HG02938 (cell line): ENCODE measurements at regions not wholly inside any gene's neighbourhood (a gene's known extent, or its start where the extent isn't known, plus 50 kb on each side); places are given as distances from the start of the nearest gene placed in this dataset.

Experiments used
- ATAC-seq: cut with Tn5 transposase; IDR thresholded peaks from one replicate; pipeline ENCODE4 v1.9.1; 2021; ENCODE audit warnings: mild to moderate bottlenecking, moderate library complexity; ENCODE audit not compliant: unreplicated experiment

GRCh38 chr2:22893761-22894517 lies 491.0 kb upstream of the KLHL29 start:
- ATAC-seq: no peak

- ATAC-seq: no peak
These were observed 490.2 kb upstream of the KLHL29 start for GRCh38 chr2:22894761-22895160.

GRCh38 chr2:22897428-22897827 lies 487.6 kb upstream of the KLHL29 start:
- ATAC-seq: no peak

- no peak for ATAC-seq
These were observed 484.3 kb upstream of the KLHL29 start for GRCh38 chr2:22900674-22901073.

- no peak for ATAC-seq
These were observed 483.4 kb upstream of the KLHL29 start for GRCh38 chr2:22901471-22902179.

- no peak for ATAC-seq
These were observed 482.8 kb upstream of the KLHL29 start for GRCh38 chr2:22902180-22902550.

- ATAC-seq: no peak
These were observed 482.3 kb upstream of the KLHL29 start for GRCh38 chr2:22902662-22903165.

- no peak for ATAC-seq
These were observed 481.4 kb upstream of the KLHL29 start for GRCh38 chr2:22903616-22904015.

GRCh38 chr2:22904126-22904684 lies 480.8 kb upstream of the KLHL29 start:
- no peak for ATAC-seq

- no peak for ATAC-seq
These were observed 477.6 kb upstream of the KLHL29 start for GRCh38 chr2:22907330-22907729.

- ATAC-seq: no peak
These were observed 472.6 kb upstream of the KLHL29 start for GRCh38 chr2:22912398-22912797.

GRCh38 chr2:22929998-22930397 lies 455.0 kb upstream of the KLHL29 start:
- no peak for ATAC-seq

- no peak for ATAC-seq
These were observed 454.2 kb upstream of the KLHL29 start for GRCh38 chr2:22930781-22931180.

GRCh38 chr2:22932288-22932687 lies 452.7 kb upstream of the KLHL29 start:
- ATAC-seq: no peak

GRCh38 chr2:22934747-22935146 lies 450.2 kb upstream of the KLHL29 start:
- no peak for ATAC-seq

- ATAC-seq: no peak
These were observed 442.5 kb upstream of the KLHL29 start for GRCh38 chr2:22942441-22942840.

- ATAC-seq: no peak
These were observed 440.8 kb upstream of the KLHL29 start for GRCh38 chr2:22944143-22944542.

- no peak for ATAC-seq
These were observed 438.4 kb upstream of the KLHL29 start for GRCh38 chr2:22946553-22946952.

GRCh38 chr2:22947741-22948140 lies 437.2 kb upstream of the KLHL29 start:
- no peak for ATAC-seq

GRCh38 chr2:22950431-22950830 lies 434.5 kb upstream of the KLHL29 start:
- ATAC-seq: no peak

- ATAC-seq: no peak
These were observed 432.2 kb upstream of the KLHL29 start for GRCh38 chr2:22952656-22953225.

GRCh38 chr2:22957446-22957845 lies 427.5 kb upstream of the KLHL29 start:
- no peak for ATAC-seq
